OCI-LY7 (cell line): ENCODE measurements at regions not wholly inside any gene's neighbourhood (a gene's known extent, or its start where the extent isn't known, plus 50 kb on each side); places are given as distances from the start of the nearest gene placed in this dataset.
"Not testable (repeated sequence)": the region's sequence is repeated elsewhere in the genome, so short reads cannot be mapped to it uniquely, and the experiment has no call there.

ENCODE experiments used
- BruUV-seq: library from RNA; stranded (reverse); fragments of 400-500 nt; replicated peaks from 2 replicates; lab custom pipeline; 2021; lab: Mats Ljungman, UMichigan
- CTCF ChIA-PET: fragments of 300-600 bp; sonication (Branson Sonifier 250); formaldehyde crosslinking; loops from one replicate; lab custom pipeline; 2022; ENCODE audit warnings: antibody characterized with exemption; ENCODE audit not compliant: unreplicated experiment; lab: Charles Lee
- POLR2A ChIA-PET: fragments of 300-600 bp; sonication (Branson Sonifier 250); formaldehyde crosslinking; loops from one replicate; lab custom pipeline; 2022; ENCODE audit warnings: antibody characterized with exemption; lab: Charles Lee
- DNase-seq: peaks from one replicate; pipeline ENCODE4 v3.0.0-alpha.2; 2015; ENCODE audit warnings: low spot score
- H2AFZ ChIP-seq: fragments of 200-600 bp; sonication (generic), shearing (Covaris generic); 2 replicates; pipeline ENCODE4 v1.6.1; 2014; ENCODE audit warnings: mild to moderate bottlenecking, antibody characterized with exemption, low read length, moderate library complexity
- H3K27ac ChIP-seq: fragments of 200-600 bp; sonication (generic); 2 replicates; pipeline ENCODE4 v1.5.1; 2014; ENCODE audit warnings: mixed run types, low read depth, mild to moderate bottlenecking, moderate library complexity, low read length, inconsistent platforms; ENCODE audit not compliant: poor library complexity, severe bottlenecking
- H3K36me3 ChIP-seq: fragments of 200-600 bp; sonication (generic); 2 replicates; pipeline ENCODE4 v1.6.1; 2014; ENCODE audit warnings: mild to moderate bottlenecking, antibody characterized with exemption, low read length, moderate library complexity, mixed read lengths; ENCODE audit not compliant: insufficient read depth
- H3K4me1 ChIP-seq: fragments of 200-600 bp; sonication (generic); 2 replicates; pipeline ENCODE4 v1.5.1; 2014; ENCODE audit warnings: mild to moderate bottlenecking, low read length; ENCODE audit not compliant: insufficient read depth, poor library complexity, severe bottlenecking
- H3K4me2 ChIP-seq: fragments of 200-600 bp; sonication (generic); 2 replicates; pipeline ENCODE4 v1.6.1; 2014; ENCODE audit warnings: mild to moderate bottlenecking, low read length
- H3K4me3 ChIP-seq: fragments of 200-600 bp; sonication (generic); 2 replicates; pipeline ENCODE4 v1.5.1; 2014; ENCODE audit warnings: mild to moderate bottlenecking, low read depth, low read length; ENCODE audit not compliant: poor library complexity, severe bottlenecking
- H3K79me2 ChIP-seq: fragments of 200-600 bp; sonication (generic); 2 replicates; pipeline ENCODE4 v1.6.1; 2016; ENCODE audit warnings: low read depth, mild to moderate bottlenecking, low read length, moderate library complexity, mixed read lengths; ENCODE audit not compliant: insufficient read depth
- H3K9me2 ChIP-seq: fragments of 200-600 bp; sonication (generic); 2 replicates; pipeline ENCODE4 v1.6.1; 2016; ENCODE audit warnings: mild to moderate bottlenecking, low read length, mixed read lengths; ENCODE audit not compliant: insufficient read depth
- H3K9me3 ChIP-seq: fragments of 200-600 bp; sonication (generic); 2 replicates; pipeline ENCODE4 v1.6.1; 2014; ENCODE audit warnings: mild to moderate bottlenecking, mixed run types, low read length, mixed read lengths
- H4K20me1 ChIP-seq: fragments of 200-600 bp; sonication (generic); 2 replicates; pipeline ENCODE4 v1.6.1; 2014; ENCODE audit warnings: mild to moderate bottlenecking, antibody characterized with exemption, low read length, moderate library complexity, mixed read lengths; ENCODE audit not compliant: insufficient read depth
- EZH2phosphoT487 ChIP-seq: fragments of 200-600 bp; sonication (generic); IDR thresholded peaks from 2 replicates; pipeline ENCODE4 v1.6.1; 2018; ENCODE audit warnings: low read depth, borderline replicate concordance, mild to moderate bottlenecking, mixed run types, antibody characterized with exemption, low read length, moderate library complexity, mixed read lengths
- intact Hi-C: fragments of 100-400 bp; cut with micrococcal nuclease; formaldehyde crosslinking; loops from one replicate; pipeline ENCODE4 v1.10.0; 2022; ENCODE audit not compliant: unreplicated experiment
- TF ChIP-seq, protein P1 (sequence below): fragments of 200-600 bp; sonication (generic); conservative IDR thresholded peaks from 2 replicates; pipeline ENCODE4 v1.5.1; 2014; ENCODE audit warnings: mild to moderate bottlenecking, antibody characterized with exemption, low read length, moderate library complexity, mixed read lengths

DNA sequence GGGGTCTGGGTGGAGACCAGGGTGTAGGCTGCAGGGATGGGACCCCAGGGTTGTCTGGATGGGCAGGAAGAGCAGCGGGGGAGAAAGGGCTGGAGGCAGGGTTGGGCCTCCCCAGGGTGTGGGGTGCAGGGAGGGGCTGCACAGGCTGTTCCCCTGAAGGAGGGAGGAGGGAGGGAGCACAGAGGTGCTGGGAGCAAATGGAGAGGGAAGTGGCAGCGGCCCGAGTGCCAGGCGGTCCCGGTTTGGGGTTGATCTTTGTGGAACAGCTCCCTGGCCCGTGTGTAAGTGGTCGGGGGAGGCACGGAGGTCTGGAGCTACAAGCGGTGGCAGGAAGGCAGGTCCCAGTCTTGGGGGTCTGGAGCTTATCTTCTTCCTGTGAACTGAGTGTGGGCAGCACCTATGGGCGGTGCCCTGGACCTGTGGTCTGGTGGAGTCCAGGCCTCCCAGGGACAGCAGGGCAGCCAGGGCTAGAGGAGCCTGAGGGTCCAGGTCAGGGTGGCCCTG lies 391.6 kb downstream of the TMEM121 start:
- H3K4me2 ChIP-seq: no peak overlapping the region
- TF ChIP-seq, protein P1, sequence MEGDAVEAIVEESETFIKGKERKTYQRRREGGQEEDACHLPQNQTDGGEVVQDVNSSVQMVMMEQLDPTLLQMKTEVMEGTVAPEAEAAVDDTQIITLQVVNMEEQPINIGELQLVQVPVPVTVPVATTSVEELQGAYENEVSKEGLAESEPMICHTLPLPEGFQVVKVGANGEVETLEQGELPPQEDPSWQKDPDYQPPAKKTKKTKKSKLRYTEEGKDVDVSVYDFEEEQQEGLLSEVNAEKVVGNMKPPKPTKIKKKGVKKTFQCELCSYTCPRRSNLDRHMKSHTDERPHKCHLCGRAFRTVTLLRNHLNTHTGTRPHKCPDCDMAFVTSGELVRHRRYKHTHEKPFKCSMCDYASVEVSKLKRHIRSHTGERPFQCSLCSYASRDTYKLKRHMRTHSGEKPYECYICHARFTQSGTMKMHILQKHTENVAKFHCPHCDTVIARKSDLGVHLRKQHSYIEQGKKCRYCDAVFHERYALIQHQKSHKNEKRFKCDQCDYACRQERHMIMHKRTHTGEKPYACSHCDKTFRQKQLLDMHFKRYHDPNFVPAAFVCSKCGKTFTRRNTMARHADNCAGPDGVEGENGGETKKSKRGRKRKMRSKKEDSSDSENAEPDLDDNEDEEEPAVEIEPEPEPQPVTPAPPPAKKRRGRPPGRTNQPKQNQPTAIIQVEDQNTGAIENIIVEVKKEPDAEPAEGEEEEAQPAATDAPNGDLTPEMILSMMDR: no peak
- TF ChIP-seq EZH2phosphoT487: no peak
- ChIA-PET POLR2A (no interaction called here), CTCF (no interaction called here)
- H3K27ac ChIP-seq: no peak overlapping the region
- no peaks in the 10 kb centered on the region for H4K20me1 ChIP-seq
- no peaks in the 10 kb centered on the region for H3K9me3 ChIP-seq
- H3K36me3 ChIP-seq: no peaks in the 10 kb centered on the region
- BruUV-seq: no TSS peak
- H3K79me2 ChIP-seq: no peaks in the 10 kb centered on the region
- H3K9me2 ChIP-seq: no peaks in the 10 kb centered on the region
- no peaks in the 10 kb centered on the region for H3K4me1 ChIP-seq
- no peak overlapping the region for H3K4me3 ChIP-seq
- DNase-seq: no peak
- intact Hi-C loops: no loop called here
- H2AFZ ChIP-seq: no peak overlapping the region

DNA sequence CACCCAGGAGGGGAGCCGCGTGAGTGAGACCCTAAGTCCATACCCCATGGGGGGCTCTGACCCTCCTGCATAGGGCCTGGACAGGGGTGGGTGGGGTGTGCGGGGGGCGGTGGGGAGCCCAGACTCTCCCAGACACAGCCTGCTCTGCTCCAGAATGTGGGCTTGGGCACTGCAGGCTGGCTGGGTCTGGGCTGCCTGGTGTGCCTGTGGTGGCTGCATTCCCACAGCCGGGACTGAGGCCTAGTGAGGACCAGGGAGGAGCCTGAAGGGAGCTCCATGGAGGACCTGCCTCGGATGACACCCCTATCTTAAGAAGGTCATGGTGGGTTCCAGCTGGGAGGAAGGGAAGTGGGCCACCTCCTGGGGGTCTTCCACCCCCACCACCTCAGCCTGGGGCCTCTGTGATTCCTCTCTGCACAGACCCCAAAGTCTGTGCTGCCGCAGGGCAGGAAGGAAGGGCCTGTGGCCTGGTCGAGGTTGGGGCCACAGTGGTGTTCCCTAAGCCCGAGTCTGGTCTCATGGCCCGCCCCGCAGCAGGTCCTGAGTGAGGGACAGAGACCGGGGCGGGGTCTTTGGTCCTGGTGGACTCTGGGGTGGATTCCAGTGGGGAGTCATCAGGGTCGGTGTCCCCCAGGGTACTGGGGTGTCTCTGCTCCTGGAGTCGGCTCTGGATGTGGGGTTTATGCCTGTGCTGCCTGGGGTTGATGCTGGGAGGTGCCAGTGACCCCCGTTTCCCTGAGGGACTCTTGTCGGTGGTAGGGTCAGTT lies 392.3 kb downstream of the TMEM121 start:
- CTCF ChIA-PET: no interaction called here
- POLR2A ChIA-PET: no interaction called here
- no peak overlapping the region for H3K4me2 ChIP-seq
- H3K79me2 ChIP-seq: no peaks in the 10 kb centered on the region
- H4K20me1 ChIP-seq: no peaks in the 10 kb centered on the region
- no peaks in the 10 kb centered on the region for H3K36me3 ChIP-seq
- no peaks in the 10 kb centered on the region for H3K4me1 ChIP-seq
- no peak overlapping the region for H3K27ac ChIP-seq
- TF ChIP-seq, protein P1: no peak
- TF ChIP-seq EZH2phosphoT487: no peak
- no peak for DNase-seq
- intact Hi-C loops: no loop called here
- no TSS peak for BruUV-seq
- H3K4me3 ChIP-seq: no peak overlapping the region
- H2AFZ ChIP-seq: no peak overlapping the region
- no peaks in the 10 kb centered on the region for H3K9me3 ChIP-seq
- H3K9me2 ChIP-seq: no peaks in the 10 kb centered on the region

DNA sequence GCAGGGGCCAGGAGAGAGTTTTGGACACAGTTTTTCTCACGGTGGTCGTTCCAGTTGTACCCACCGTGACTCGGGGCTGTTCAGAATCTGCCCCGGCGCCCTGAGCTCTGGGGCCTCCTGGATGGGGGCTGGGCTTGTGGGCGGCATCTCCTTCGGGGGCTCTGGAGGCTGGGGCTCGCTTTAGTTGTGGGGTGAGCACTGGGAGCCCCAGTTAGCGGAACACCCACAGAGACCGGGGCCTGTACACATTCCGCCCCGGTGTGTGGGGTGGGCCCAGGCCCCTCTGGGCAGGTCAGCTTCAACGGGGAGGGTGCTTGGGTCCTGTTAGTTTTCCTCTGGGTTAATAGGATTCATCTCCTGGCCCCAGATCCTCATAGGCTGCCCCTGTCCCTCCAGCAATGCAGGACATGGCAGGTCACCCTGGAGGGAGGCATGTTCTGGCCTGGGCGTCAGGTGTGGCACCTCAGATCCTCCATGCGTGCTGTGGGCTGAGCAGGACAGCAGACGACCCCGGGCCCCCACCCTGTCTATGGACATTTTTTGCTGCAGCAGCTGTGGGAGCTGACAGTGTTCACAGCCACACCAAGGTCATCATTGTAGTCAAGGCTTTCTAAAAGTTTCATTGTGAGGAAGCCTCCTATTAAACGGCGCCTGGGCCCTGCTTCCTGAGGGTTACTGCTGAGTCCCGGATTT lies 393.2 kb downstream of the TMEM121 start:
- Histone ChIP-seq H3K27ac (no peak overlapping the region), H3K9me2 (no peaks in the 10 kb centered on the region), H3K4me3 (no peak overlapping the region), H3K4me1 (no peaks in the 10 kb centered on the region), H3K4me2 (no peak overlapping the region), H4K20me1 (no peaks in the 10 kb centered on the region), H3K79me2 (no peaks in the 10 kb centered on the region), H2AFZ (no peak overlapping the region), H3K36me3 (no peaks in the 10 kb centered on the region), H3K9me3 (no peaks in the 10 kb centered on the region)
- intact Hi-C loops: no loop called here
- ChIA-PET POLR2A (no interaction called here), CTCF (no interaction called here)
- BruUV-seq: no TSS peak
- TF ChIP-seq, protein P1: no peak
- TF ChIP-seq EZH2phosphoT487: no peak
- no peak for DNase-seq

DNA sequence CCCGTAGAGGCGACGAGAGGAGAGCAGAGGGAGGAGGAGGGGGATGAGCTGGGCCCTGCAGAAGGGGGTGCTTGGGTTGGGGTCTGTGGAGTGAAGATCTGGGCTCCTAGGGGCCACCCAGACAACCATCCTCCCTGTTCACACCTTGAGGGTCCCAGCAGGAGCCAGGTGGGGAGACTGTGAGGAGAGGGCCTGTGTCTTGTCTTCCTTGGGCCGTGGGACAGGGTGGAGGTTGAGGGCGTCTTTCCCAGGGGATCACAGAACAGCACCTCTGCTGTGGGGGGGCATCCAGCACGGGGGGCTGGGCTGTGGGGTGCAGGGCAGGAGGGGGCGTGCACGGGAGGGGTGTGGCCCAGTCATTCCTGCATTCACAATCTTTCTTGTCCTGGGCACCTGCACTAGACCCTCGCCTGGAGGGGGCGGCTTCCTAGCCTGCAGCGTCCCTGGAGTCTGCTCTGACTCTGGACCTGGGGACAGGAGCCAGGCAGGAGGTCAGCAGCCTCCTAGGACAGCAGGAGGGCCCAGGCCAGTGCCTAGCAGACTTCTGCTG lies 393.8 kb downstream of the TMEM121 start:
- intact Hi-C loops, H3K79me2 ChIP-seq, H3K4me2 ChIP-seq, H3K4me1 ChIP-seq, H4K20me1 ChIP-seq, H3K4me3 ChIP-seq, CTCF ChIA-PET, BruUV-seq, H3K9me2 ChIP-seq, H3K36me3 ChIP-seq, DNase-seq, H3K27ac ChIP-seq, POLR2A ChIA-PET, H3K9me3 ChIP-seq, H2AFZ ChIP-seq: not testable (repeated sequence)
